HG02938 (cell line): ENCODE measurements at regions not wholly inside any gene's neighbourhood (a gene's known extent, or its start where the extent isn't known, plus 50 kb on each side); places are given as distances from the start of the nearest gene placed in this dataset.
"Not testable (repeated sequence)": the region's sequence is repeated elsewhere in the genome, so short reads cannot be mapped to it uniquely, and the experiment has no call there.

Experiments used
- ATAC-seq: cut with Tn5 transposase; IDR thresholded peaks from one replicate; pipeline ENCODE4 v1.9.1; 2021; ENCODE audit warnings: mild to moderate bottlenecking, moderate library complexity; ENCODE audit not compliant: unreplicated experiment

DNA sequence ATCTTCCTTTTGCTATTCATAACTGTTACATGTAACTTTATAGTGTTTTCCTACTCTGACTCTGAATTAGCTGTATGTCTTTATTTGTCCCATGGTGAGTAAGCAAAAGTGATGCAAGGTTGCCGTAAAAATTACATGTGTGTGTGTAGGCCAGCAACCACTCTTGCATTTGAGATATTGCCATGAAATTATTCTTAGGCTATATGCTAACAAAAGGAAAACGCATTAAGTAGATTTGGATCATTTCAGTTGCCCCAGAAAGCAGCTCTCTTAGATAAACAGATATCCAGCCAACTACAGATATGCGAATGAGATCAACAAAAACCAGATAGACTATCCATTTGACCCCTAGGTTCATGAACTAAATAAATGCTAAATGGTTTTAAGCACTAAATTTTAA, 73.6 kb downstream of the CYLC2 start:
- no peak for ATAC-seq

DNA sequence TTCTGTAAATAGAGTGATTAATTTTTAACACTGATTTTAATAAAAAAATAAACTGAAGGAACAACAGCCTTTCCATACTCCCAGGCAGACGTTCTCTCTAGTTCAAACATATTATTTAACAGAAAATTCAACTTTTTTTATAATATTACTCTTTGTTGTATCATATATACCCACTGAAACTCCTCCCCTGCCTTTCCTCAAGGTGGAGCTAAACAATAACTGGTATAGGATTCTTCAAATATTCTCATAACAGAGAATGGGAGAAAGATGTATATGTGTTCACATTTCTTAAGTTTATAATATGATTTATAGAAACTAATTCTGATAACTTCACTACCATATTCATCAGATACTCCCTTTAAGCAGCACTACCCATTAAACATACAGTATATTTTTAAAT, 83.4 kb downstream of the CYLC2 start:
- ATAC-seq, result no peak

DNA sequence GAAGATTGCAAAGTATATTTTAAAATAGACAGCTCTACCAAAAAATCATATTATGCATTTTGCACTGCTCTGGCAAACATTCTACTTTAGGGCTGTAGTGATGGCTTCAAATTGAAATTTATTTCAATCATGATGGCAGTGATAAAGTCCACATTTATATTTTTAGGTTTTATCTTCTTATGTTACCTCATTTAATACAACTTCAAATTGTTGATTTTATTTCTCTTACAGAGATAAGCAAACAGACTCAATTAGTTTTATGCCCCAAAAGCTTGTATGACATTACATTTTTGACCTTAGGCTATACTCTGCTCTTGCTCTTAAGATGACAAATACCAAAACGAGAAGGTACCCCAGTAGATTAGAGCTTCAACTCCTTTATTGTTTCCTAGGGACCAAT, 87.4 kb downstream of the CYLC2 start:
- ATAC-seq, result no peak

DNA sequence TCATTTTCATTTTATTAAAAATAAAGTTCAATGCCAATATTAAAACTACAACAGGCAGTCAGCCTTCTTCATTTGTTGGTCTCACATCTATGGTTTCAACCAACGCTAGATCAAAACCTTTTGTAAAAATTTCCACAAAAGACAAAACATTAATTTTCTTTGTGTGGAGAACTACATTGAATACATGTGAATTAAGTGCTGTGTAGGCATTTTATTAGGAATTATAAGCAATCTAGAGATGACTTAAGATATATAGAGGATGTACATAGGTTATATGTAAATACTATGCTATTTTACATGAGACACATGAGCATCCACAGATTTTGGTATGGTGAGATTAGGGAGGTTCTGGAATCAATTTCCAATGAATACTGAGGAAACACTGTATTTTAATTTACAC, 94.2 kb downstream of the CYLC2 start:
- ATAC-seq, result no peak

DNA sequence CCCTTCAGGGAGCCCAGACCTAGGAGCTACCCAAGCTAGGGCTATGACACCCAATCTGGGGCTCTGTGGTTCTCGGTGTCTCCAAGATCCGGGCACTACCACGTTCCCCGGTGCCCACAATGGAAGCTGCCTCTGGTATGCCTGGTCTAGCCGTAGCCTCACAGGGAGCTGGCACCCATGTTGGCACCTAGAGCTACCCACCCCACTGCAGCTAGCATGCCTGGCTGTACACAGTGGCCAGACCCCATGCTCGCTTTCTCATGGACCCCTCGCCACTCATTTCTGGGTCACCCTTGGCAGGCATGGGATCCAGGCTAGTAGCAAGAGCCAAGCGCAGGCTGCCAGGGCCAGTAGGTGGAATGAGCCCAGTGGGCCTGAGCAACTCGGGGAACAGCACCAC, 109.0 kb downstream of the CYLC2 start:
- no peak for ATAC-seq

DNA sequence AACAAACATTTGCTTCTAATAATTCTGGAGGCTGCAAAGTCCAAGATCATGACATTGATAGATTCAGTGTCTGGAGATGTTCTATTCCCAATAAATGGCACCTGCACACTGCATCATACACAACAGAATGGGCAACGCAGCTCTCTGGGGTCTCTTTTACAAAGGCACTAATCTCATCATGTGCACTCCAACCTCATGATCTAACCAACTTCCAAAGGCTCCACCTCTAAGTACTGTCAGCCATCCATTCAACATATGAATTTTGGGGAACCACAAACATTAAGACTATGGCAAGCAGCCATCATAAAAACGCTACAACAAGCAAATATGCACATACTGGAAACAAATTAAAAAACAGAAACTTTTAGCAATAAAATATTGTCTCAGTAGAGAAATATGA, 121.1 kb downstream of the CYLC2 start:
- no peak for ATAC-seq

DNA sequence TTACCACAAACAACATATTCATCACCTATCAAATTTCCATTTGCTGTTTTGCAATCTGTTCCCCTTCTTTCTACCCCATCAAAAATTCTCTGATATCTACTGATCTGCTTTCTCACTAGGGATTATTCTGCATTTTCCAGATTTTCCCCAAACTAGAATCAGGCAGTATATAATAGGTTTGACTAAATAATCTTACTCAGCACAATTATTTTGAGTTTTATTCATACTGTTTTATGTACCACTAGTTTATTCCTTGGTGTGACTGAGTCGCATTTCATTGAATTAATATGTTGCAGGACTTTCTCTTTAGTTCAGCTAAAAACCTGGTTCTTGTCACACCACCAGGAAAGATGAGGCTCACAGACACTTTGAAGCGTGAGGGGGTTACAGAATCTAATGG, 131.4 kb downstream of the CYLC2 start:
- no peak for ATAC-seq

DNA sequence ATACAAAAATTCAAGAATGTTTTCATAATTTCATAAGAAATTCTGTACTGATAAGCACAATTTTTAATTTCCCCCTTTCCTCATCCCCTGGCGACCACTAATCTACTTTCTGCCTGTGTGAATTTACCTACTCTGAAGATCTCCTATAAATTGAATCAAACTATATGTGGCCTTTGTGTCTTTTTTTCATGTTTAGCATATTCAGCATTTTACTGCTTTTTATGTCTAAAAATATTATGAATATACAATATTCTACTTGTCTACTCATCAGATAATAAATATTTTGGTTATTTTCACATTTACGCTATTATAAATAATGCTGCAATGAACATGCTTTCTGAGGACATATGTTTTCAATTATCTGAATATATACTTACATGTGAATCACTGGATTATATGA, 144.8 kb downstream of the CYLC2 start:
- ATAC-seq, result no peak

DNA sequence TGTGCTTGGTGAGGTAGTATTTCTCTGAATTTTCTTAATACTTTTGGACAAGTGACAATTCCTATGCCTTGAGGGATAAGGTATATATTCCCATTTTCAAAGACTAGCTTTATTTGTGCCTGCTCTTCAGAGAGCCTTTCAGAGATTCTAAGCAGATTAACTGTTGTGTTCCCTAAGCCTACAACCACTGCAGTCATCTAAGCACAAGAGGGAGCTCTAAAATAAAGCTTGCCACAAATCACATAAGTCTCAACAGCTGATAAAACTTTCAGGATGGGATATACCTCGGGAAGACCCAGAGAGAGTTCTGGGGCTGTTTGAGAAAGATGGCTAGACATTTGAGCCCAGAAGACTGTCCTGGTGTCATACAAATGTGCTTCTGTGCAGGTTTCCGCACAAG, 157.3 kb downstream of the CYLC2 start:
- ATAC-seq, result no peak

DNA sequence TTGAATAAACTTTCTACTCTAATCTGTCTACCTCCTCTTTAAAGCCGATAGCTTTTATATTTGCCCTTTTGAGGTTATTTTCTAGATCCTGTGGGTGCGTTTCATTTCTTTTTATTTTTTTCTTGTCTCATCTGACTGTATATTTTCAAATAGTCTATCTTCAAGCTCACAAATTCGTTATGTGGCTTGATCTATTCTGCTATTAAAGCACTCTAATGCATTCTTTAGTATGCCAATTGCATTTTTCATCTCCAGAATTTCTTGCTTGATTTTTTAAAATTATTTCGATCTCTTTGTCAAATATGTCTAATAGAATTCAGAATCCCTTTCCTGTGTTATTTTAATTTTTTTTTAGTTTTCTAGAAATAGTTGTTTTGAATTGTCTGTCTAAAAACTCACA, 172.4 kb downstream of the CYLC2 start:
- ATAC-seq, result no peak

DNA sequence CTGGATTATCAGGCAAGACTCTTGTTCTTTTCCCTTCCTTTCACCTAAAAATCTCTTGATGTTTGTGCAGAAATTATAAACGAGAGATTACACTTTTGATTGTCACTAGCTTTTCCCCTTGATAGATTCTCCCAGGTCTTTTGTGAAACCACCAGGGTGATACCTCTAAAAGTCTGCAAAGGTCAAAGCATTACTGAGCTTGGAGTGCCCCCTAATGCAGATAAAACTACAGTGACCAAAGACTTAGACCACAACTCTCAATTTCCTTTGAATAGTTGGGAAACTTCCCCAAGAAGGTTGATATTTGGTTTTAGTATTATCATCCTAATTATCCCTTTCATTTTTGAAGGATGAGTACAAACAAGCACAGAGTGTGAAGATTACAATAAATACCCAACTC, 173.1 kb downstream of the CYLC2 start:
- ATAC-seq, result no peak

DNA sequence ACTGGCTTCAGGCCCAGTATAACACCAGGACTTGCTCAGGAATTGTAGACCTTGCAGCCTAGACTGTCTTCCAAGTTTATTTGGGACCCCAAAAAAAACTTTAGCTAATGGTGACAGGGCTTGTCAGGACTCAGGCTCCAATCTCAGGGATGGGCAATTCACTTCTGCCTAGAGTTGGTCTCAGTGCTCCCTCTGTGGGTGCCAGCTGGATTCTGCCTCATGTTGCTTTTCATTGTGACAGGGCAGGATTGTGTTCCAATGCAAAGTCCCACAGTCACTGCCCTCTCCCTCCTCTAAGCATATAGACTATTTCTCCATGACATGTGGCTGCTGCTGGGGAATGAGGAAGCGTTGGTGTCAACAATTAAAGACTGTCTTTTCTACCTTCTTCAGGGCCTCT, 174.7 kb downstream of the CYLC2 start:
- no peak for ATAC-seq

DNA sequence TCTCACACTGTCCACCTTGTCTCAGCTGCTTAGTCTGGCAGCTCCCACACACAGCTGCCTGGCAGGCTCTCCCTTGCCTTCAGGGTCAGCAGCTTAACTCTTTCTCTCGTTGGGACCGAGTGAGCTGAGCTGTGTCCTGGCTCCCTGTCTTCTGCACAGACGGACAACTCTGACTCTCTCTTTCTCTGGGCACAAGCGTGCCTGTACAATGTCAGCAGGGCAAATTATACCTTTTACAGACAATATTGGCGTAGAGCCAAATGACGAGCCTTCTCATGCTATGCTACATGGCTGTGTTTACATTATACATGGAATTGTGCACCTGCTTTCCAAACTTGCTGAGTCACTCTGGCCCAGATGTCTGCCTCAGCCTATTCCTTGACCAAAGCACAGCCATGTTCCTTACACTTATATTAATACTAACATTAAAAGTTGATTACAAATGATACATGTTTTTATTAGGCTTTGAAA, 188.6 kb downstream of the CYLC2 start:
- no peak for ATAC-seq

DNA sequence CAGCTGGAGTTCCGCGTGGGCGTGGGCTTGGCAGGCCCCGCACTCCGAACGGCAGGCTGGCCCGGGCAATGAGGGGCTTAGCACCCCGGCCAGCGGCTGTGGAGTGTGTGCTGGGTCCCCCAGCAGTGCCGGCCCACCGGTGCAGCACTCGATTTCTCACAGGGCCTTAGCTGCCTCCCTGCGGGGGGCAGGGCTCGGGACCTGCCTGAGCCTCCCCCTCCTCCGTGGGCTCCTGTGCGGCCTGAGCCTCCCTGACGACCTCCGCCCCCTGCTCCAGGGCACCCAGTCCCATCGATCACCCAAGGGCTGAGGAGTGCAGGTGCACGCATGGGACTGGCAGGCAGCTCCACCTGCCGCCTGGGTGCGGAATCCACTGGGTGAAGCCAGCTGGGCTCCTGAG, 191.8 kb downstream of the CYLC2 start:
- no peak for ATAC-seq

DNA sequence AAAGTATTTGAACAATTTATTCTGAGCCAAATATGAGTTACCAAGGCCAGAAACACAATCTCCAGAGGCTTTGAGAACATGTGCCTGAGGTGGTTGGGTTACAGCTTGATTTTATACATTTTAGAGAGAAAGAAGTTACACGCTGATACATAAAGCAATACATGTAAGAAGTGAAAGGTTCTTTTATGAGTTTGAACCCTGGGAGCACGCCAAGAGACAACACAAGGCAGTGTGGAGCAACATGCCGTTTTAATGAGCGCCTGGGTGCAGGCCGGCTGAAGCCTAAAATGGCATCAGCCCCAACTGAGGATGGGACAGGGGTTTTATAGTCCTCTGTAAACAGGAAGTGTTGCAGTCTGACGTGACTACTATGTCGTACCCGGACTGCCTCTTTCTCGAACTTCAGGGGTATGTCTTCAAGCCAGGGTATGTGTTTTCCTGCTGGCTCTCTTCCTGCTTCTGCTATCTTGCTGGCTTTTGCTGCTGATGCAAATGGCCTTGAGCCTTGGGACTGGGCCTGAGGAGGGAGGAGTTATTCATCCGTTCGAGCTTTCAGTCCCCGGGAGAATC, 193.7 kb downstream of the CYLC2 start:
- ATAC-seq, result no peak

DNA sequence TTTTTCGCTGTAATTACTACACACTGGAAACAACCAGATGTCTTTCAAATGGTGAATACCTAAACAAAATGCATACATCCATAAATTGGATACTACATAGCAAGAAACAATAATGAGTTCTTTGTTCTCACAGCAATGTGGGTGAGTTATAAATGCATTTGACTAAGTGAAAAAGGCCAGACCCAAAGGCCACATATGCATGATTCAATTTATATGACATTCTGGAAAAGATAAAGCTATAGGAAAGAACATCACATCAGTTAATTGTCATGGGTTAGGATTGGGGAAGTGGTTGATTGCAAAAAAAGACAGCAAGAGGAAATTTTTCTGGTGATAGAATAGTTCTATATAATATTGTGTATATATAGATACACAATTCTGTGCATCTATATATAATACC, 198.9 kb downstream of the CYLC2 start:
- no peak for ATAC-seq

DNA sequence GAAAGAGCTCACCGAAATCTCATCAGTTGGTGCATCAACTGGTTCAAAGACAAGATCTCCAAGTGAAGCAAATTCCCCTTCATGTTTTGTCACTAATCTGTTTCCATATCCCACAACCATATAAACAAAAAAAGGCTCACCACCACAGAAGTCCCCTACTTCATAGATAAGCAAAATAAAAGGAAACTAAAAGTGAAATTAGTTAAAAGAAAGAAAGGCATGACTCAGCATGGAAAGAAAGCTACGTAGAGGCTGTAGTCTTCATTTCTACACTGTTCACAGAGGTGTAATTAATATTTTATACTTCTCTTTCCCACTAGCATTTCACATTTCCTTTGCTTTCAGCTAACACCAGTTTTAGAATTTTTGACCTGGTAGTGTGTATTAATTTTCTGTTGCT, 208.0 kb downstream of the CYLC2 start:
- ATAC-seq, result no peak

DNA sequence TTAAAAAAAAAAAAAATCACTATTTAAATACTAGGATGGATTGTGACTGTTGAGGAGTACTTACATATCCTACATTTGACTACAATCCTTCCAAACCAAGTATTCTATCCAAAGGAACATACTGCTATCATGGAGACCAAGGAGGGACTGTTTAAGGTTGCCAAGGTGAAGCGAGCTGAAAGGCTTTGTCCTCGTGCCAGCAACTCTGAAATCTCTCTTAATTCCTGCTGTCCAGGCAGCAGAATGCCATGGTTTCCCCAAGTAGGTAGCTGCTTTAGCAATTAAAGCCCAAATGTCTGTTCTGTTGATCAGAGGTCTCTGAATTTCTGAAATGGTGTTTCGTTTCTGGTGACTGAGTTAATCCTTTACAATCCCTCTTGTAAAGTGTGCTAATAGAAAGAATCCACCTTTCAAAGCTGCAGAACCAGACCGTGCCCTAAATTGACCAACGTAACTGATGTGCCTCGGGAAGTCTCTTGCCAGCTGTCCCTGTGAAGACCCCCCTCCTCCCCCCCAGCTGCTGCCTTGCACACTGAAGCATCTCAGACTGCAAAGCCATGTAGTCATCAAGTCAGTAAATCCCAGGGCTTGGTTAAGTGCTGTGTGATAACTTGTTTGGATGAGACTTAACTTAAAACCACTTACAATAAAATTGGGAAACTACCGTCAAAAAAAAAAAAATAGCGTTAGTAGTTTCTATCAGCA, 210.9 kb downstream of the CYLC2 start:
- not testable (repeated sequence) for ATAC-seq

DNA sequence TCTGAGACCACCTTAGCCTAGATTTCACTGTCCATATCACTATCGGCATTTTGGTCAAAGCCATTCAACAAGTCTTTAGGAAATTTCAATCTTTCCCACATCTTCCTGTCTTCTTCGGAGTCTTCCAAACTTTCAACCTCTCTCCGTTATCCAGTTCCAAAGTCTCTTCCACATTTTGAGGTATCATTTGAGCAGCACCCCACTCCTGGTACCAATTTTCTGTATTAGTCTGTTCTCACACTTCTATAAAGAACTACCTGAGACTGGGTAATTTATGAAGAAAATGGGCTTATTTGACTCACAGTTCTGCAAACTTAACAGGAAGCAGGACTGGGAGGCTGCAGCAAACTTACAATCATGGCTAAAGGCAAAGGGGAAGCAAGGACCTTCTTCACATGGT, 215.5 kb downstream of the CYLC2 start:
- ATAC-seq, result no peak

DNA sequence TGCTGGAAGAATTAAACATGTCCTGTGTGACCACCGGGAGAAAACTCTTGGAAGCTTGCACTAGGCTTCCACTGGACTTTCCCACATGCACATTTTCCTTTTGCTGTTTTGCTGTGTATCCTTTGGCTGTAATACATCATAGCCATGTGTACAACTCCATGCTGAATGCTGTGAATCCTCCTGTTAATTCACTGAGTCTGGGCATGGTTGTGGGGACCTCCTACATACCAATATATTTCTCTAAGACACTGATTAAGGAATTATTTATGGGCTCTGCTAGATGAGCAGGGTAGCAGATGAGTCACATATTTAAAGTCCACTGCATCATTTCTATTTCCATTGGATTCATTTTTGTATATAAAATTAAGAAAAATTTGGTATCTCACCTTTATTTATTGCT, 220.1 kb downstream of the CYLC2 start:
- no peak for ATAC-seq

DNA sequence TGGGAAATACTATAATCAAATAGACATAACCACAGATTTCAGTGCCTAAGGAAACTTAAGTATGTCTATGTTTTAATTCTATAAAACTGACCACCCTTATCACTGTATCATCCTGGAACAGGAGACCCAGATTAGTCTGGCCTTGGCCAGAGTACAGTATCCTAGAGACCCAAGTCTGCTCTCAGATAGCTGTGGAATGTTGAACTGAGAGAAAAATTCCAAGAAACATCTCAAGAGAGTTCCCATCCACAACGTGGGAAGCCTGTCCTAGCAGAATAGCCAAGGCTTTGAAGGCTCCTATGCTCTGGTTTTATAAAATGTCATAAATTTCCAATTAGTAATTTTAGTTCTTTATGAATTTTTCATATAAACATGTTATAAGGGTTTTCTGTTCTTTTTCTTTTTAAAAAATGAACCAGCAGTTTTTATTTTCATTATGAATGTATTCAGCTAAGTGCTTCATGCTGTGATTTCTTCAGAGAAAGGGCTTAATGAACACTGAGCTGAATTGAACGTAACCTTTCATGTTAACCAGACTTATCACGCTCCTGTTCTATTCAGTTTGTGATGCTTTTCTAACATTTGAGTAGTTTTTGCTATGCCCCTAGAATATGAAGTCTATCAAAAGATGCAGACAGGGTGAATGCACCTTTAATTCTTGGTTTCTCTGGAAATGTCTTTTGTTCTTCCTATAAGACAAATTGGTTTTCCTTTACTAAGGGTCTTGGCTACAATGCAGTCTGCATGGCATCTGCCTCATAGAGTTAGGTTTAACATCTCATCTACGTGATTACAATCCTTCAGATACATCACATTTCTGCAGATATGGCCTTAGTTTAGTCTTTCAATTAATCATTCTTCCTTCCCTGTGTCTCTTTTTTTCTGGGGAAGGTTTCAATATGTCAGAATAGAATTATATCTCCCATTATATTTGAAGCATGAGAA, 230.8 kb downstream of the CYLC2 start:
- no peak for ATAC-seq

DNA sequence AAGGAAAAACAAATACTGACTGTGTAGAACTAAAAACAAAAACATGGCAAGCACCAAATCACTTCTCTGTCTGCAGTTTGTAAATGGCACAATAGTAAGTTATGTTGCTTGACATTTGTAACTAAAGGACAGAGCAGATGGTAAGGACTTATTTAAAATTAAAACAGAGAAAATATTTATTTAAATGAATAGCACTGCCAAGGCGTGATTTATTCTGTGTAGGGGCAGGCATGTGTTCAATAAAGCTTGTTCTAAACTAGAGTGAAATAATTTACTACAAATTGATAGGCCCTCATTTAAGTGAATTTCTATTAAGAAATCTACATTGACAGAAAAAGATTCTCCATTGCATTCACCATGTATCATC, 231.5 kb downstream of the CYLC2 start:
- no peak for ATAC-seq
